ENCODE measurements at regions not wholly inside any gene's neighbourhood (a gene's known extent, or its start where the extent isn't known, plus 50 kb on each side); places are given as distances from the start of the nearest gene placed in this dataset.

DNA sequence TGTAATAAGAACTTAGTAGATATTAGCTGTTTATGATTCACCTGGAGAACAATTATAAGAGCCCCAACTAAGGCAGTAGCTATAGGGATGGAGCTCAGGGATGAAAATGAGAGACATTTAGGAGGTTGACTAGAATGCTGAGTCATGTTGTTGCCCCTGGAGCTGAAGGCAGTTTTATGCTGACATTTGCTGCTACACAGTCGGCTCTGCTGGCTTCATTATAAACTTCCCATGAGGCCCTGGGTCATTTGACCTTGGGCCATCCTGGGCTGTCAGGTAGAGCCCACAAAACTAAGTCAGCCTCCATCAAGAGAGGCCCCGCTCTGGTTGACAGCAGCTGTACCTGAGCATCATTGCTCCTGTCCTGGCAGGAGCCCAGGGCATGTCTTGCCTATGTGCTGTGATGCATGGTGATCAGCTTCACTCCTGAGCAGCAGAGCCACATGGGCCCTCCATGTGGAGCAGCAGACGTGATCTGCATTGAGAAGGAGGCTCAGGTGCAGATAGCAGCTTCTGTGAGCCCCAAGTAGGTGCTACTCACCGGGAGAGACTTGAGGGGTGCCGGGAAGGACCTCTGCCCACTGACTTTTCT, 112.4 kb downstream of the TBX19 start:
- TF ChIP-seq, protein P1, sequence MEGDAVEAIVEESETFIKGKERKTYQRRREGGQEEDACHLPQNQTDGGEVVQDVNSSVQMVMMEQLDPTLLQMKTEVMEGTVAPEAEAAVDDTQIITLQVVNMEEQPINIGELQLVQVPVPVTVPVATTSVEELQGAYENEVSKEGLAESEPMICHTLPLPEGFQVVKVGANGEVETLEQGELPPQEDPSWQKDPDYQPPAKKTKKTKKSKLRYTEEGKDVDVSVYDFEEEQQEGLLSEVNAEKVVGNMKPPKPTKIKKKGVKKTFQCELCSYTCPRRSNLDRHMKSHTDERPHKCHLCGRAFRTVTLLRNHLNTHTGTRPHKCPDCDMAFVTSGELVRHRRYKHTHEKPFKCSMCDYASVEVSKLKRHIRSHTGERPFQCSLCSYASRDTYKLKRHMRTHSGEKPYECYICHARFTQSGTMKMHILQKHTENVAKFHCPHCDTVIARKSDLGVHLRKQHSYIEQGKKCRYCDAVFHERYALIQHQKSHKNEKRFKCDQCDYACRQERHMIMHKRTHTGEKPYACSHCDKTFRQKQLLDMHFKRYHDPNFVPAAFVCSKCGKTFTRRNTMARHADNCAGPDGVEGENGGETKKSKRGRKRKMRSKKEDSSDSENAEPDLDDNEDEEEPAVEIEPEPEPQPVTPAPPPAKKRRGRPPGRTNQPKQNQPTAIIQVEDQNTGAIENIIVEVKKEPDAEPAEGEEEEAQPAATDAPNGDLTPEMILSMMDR (conservative IDR thresholded peaks at IDR 0.05) = no peak
- no peak for TF ChIP-seq EZH2 (IDR thresholded peaks at IDR 0.05; ENCODE audit: low read depth)

All from PC-9 (cell line).